ENCODE measurements at regions not wholly inside any gene's neighbourhood (a gene's known extent, or its start where the extent isn't known, plus 50 kb on each side); places are given as distances from the start of the nearest gene placed in this dataset.
"Not testable (repeated sequence)": the region's sequence is repeated elsewhere in the genome, so short reads cannot be mapped to it uniquely, and the experiment has no call there.

- H3K27me3 ChIP-seq (ENCODE audit: control insufficient read depth, insufficient read depth, low read length): no peaks in the 10 kb centered on the region
- TF ChIP-seq CTCF (IDR thresholded peaks at IDR 0.05; ENCODE audit: insufficient read depth, low read depth, low read length): no peak
- CTCF ChIA-PET: interaction anchor here (1.6 kb wide), 1 partner anchor 52 kb away, joined by 5 read pairs; no protein-coding TSS in a partner anchor
- DNase-seq (ENCODE audit: low read depth): no peak
- H3K4me3 ChIP-seq (ENCODE audit: low read depth, low read length): no peak overlapping the region
- H3K36me3 ChIP-seq (ENCODE audit: control insufficient read depth, insufficient read depth, low read length): no peaks in the 10 kb centered on the region
- POLR2A ChIA-PET: no interaction called here
Measured at GRCh38 chr4:3945511-3946290, 179.5 kb downstream of the ADRA2C start.

GRCh38 chr4:3946553-3946952, 180.4 kb downstream of the ADRA2C start:
- POLR2A ChIA-PET; DNase-seq (ENCODE audit: low read depth); H3K4me3 ChIP-seq (ENCODE audit: low read depth, low read length); CTCF ChIA-PET; H3K27me3 ChIP-seq (ENCODE audit: control insufficient read depth, insufficient read depth, low read length); H3K36me3 ChIP-seq (ENCODE audit: control insufficient read depth, insufficient read depth, low read length): not testable (repeated sequence)

GRCh38 chr4:3947761-3948160, 181.6 kb downstream of the ADRA2C start:
- H3K27me3 ChIP-seq (ENCODE audit: control insufficient read depth, insufficient read depth, low read length); DNase-seq (ENCODE audit: low read depth); H3K4me3 ChIP-seq (ENCODE audit: low read depth, low read length); POLR2A ChIA-PET; H3K36me3 ChIP-seq (ENCODE audit: control insufficient read depth, insufficient read depth, low read length); CTCF ChIA-PET: not testable (repeated sequence)

GRCh38 chr4:3948210-3948609, 182.0 kb downstream of the ADRA2C start:
- DNase-seq (ENCODE audit: low read depth); H3K36me3 ChIP-seq (ENCODE audit: control insufficient read depth, insufficient read depth, low read length); H3K4me3 ChIP-seq (ENCODE audit: low read depth, low read length); H3K27me3 ChIP-seq (ENCODE audit: control insufficient read depth, insufficient read depth, low read length); POLR2A ChIA-PET; CTCF ChIA-PET: not testable (repeated sequence)

- peak; percentile 61 for TF ChIP-seq CTCF (IDR thresholded peaks at IDR 0.05; ENCODE audit: insufficient read depth, low read depth, low read length)
- POLR2A ChIA-PET; H3K36me3 ChIP-seq (ENCODE audit: control insufficient read depth, insufficient read depth, low read length); DNase-seq (ENCODE audit: low read depth); H3K4me3 ChIP-seq (ENCODE audit: low read depth, low read length); H3K27me3 ChIP-seq (ENCODE audit: control insufficient read depth, insufficient read depth, low read length): not testable (repeated sequence)
- CTCF ChIA-PET: interaction anchor here (0.6 to 1.6 kb wide), 4 partner anchors 8 to 99 kb away, joined by 3 read pairs; no protein-coding TSS in a partner anchor
Measured at GRCh38 chr4:3949916-3950315, 183.7 kb downstream of the ADRA2C start.

GRCh38 chr4:3952443-3953139, 186.4 kb downstream of the ADRA2C start:
- H3K27me3 ChIP-seq (ENCODE audit: control insufficient read depth, insufficient read depth, low read length); DNase-seq (ENCODE audit: low read depth); H3K4me3 ChIP-seq (ENCODE audit: low read depth, low read length); POLR2A ChIA-PET; H3K36me3 ChIP-seq (ENCODE audit: control insufficient read depth, insufficient read depth, low read length): not testable (repeated sequence)
- CTCF ChIA-PET: interaction anchor here (0.6 to 1.6 kb wide), 2 partner anchors 72 to 88 kb away, joined by 3 to 4 read pairs; no protein-coding TSS in a partner anchor

- DNase-seq (ENCODE audit: low read depth); H3K4me3 ChIP-seq (ENCODE audit: low read depth, low read length); POLR2A ChIA-PET; H3K27me3 ChIP-seq (ENCODE audit: control insufficient read depth, insufficient read depth, low read length); H3K36me3 ChIP-seq (ENCODE audit: control insufficient read depth, insufficient read depth, low read length): not testable (repeated sequence)
- CTCF ChIA-PET: interaction anchor here (1.6 kb wide), 1 partner anchor 73 kb away, joined by 4 read pairs; no protein-coding TSS in a partner anchor
Measured at GRCh38 chr4:3953140-3953489, 186.9 kb downstream of the ADRA2C start.

- POLR2A ChIA-PET; CTCF ChIA-PET; H3K27me3 ChIP-seq (ENCODE audit: control insufficient read depth, insufficient read depth, low read length); H3K36me3 ChIP-seq (ENCODE audit: control insufficient read depth, insufficient read depth, low read length): not testable (repeated sequence)
- peak; percentile 92 for DNase-seq (ENCODE audit: low read depth)
- H3K4me3 ChIP-seq (ENCODE audit: low read depth, low read length): peak overlapping the region; percentile 75
Measured at GRCh38 chr4:3954540-3955320, 188.5 kb downstream of the ADRA2C start.

GRCh38 chr4:3955321-3956164, 189.4 kb downstream of the ADRA2C start:
- H3K4me3 ChIP-seq (ENCODE audit: low read depth, low read length): peak overlapping the region; percentile 75
- CTCF ChIA-PET; H3K27me3 ChIP-seq (ENCODE audit: control insufficient read depth, insufficient read depth, low read length); POLR2A ChIA-PET; H3K36me3 ChIP-seq (ENCODE audit: control insufficient read depth, insufficient read depth, low read length): not testable (repeated sequence)
- peak; percentile 93 for DNase-seq (ENCODE audit: low read depth)
